Rectal smooth muscle tissue (tissue), 1 donor: ENCODE measurements at regions not wholly inside any gene's neighbourhood (a gene's known extent, or its start where the extent isn't known, plus 50 kb on each side); places are given as distances from the start of the nearest gene placed in this dataset.
"Not testable (repeated sequence)": the region's sequence is repeated elsewhere in the genome, so short reads cannot be mapped to it uniquely, and the experiment has no call there.

Source experiments
- H3K27ac ChIP-seq: one replicate; pipeline ENCODE4 v1.7.0; 2013; ENCODE audit warnings: low read depth, low read length, inconsistent platforms
- H3K27me3 ChIP-seq: one replicate; pipeline ENCODE4 v1.7.0; 2013; ENCODE audit warnings: low read length; ENCODE audit not compliant: control insufficient read depth, insufficient read depth
- H3K36me3 ChIP-seq: one replicate; pipeline ENCODE4 v1.7.0; 2013; ENCODE audit warnings: low read length; ENCODE audit not compliant: control insufficient read depth, insufficient read depth
- H3K4me1 ChIP-seq: one replicate; pipeline ENCODE4 v1.7.0; 2013; ENCODE audit warnings: low read length; ENCODE audit not compliant: control insufficient read depth, insufficient read depth
- H3K4me3 ChIP-seq: one replicate; pipeline ENCODE4 v1.7.0; 2013; ENCODE audit warnings: low read length
- H3K9ac ChIP-seq: one replicate; pipeline ENCODE4 v1.7.0; 2013; ENCODE audit warnings: low read length

DNA sequence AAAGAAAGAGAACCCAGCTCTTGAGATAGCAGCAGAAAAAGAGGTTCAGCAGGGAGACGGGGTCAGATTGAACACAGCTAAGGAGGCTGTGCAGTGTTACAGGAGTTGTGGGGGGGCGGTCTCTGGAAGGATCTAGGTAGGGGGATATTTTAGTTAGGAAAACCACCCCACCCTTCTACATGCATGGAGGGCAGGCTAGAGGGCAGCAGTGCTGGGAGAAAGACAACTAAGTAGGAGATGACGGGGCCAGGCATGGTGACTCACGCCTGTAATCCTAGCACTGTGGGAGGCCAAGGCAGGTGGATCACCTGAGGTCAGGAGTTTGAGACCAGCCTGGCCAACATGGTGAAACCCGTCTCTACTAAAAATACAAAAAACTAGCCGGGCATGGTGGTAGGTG is 80.7 kb upstream of the KCNMA1 start:
- H3K27me3 ChIP-seq, H3K27ac ChIP-seq, H3K4me3 ChIP-seq, H3K36me3 ChIP-seq, H3K9ac ChIP-seq, H3K4me1 ChIP-seq: not testable (repeated sequence)

- Histone ChIP-seq H3K4me3 (no peak overlapping the region), H3K9ac (no peak overlapping the region), H3K4me1 (no peaks in the 10 kb centered on the region), H3K27me3 (no peaks in the 10 kb centered on the region), H3K36me3 (no peaks in the 10 kb centered on the region), H3K27ac (no peak overlapping the region)
These were observed 79.7 kb upstream of the KCNMA1 start for GRCh38 chr10:77717336-77717735.

DNA sequence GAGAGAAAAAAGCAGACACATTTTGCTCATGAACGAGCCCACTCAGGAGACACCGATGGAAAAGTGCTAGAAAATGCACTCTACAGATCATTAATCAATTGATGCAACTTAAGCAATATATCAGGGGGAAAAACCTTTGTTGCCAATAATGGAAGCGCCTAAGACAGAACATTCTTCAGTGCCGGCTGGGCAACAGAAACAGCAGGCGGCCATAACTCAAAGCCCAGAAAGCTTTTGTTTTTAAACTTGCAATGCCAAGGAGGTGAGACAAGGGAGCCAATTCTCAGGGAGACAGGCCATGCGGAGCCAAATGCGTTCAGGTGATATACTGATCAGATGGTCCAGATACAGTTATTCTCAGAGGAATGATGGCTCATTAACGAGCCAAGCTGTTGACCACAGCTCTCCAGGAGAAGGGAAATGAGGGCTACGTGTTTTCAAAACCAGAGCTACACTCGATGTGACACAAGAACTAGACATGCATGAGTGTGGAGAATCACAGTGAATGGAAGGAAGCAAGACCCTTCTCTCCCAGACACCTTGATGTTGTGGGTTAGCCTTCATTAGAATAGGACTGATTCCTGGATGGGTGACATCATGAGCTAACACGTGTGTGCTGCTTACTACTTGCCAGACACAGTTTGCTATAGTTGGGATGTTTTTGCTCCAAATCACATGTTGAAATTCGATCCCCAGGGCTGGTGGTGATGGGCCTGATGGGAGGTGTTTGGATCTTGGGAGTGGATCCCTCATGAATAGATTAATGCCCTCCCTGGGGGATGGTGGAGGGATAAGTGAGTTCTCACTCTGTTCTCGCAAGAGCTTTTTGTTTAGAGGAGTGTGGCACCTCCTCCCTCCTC is 79.1 kb upstream of the KCNMA1 start:
- Histone ChIP-seq H3K4me3 (no peak overlapping the region), H3K9ac (no peak overlapping the region), H3K27ac (no peak overlapping the region), H3K36me3 (no peaks in the 10 kb centered on the region), H3K4me1 (no peaks in the 10 kb centered on the region), H3K27me3 (no peaks in the 10 kb centered on the region)

- H3K27me3 ChIP-seq = peaks cover 3% of the 10 kb centered on the region
- no peak overlapping the region for H3K27ac ChIP-seq
- H3K9ac ChIP-seq = no peak overlapping the region
- H3K4me3 ChIP-seq = no peak overlapping the region
- H3K4me1 ChIP-seq = no peaks in the 10 kb centered on the region
- H3K36me3 ChIP-seq = no peaks in the 10 kb centered on the region
These were observed 77.9 kb upstream of the KCNMA1 start for GRCh38 chr10:77715536-77715935.

DNA sequence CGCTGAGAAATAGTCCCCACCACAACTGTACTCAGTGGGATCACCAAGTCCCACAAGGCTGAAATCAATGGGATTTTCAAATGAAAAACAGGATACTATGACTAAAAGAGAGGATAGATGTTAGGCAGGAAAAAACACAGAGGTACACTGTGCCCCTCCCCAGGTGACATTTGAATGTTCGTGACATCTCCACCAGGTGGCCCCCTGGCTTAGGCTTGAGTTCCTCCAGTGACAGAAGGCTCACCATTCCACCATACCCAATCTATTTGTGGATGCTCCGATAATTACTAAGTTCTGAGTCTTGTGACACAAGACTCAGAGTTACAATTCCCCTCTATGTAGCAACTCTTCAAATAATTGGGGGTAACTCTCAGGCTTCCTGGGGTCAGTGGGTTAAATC is 77.5 kb upstream of the KCNMA1 start:
- Histone ChIP-seq H3K9ac (no peak overlapping the region), H3K27me3 (peaks cover 3% of the 10 kb centered on the region), H3K27ac (no peak overlapping the region), H3K4me3 (no peak overlapping the region), H3K4me1 (no peaks in the 10 kb centered on the region), H3K36me3 (no peaks in the 10 kb centered on the region)

DNA sequence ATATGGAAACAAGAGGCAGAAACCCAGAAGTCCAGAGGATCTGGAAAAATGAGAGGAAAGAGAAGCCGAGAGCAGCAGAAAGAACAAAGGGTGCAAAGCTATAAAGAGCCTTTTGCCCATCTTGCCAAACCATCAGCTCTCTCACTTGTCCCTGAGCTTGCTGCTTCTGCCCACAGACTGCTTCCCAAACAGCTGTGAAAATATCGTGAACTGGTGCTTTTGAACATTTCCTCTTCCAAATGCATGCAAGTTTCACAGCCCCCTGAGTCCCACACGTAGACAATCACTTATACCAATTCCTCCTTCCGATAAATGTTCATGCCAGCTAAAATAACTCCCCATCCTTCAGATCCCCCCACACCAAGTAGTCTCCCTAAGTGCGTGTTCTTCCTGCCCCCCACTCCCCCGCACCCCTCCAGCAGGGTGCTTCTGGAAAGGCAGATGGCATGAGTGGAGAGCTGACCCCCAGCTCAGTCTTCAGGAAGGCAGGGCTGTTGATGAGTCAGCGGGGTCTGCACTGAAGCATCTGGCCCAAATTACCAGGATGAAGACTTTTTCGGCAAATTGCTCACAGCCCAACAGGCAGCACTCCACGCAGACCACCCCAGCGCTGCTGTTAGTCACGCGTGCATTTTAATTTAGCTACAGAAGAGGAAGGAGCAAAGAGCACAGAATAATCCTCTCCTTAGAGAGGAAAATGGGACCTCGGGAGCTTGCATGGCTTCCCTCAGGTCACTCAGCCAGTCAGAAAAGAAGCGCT is 76.1 kb upstream of the KCNMA1 start:
- H3K4me1 ChIP-seq = no peaks in the 10 kb centered on the region
- H3K27me3 ChIP-seq = peaks cover 3% of the 10 kb centered on the region
- H3K27ac ChIP-seq = no peak overlapping the region
- no peak overlapping the region for H3K9ac ChIP-seq
- no peak overlapping the region for H3K4me3 ChIP-seq
- no peaks in the 10 kb centered on the region for H3K36me3 ChIP-seq

GRCh38 chr10:77712207-77712606 is 74.6 kb upstream of the KCNMA1 start:
- H3K4me3 ChIP-seq = no peak overlapping the region
- peaks cover 3% of the 10 kb centered on the region for H3K27me3 ChIP-seq
- no peak overlapping the region for H3K27ac ChIP-seq
- H3K36me3 ChIP-seq = no peaks in the 10 kb centered on the region
- H3K9ac ChIP-seq = no peak overlapping the region
- H3K4me1 ChIP-seq = no peaks in the 10 kb centered on the region

GRCh38 chr10:77711683-77712049 is 74.1 kb upstream of the KCNMA1 start:
- Histone ChIP-seq H3K27ac (no peak overlapping the region), H3K4me1 (no peaks in the 10 kb centered on the region), H3K36me3 (no peaks in the 10 kb centered on the region), H3K9ac (no peak overlapping the region), H3K27me3 (peaks cover 3% of the 10 kb centered on the region), H3K4me3 (no peak overlapping the region)

- H3K27me3 ChIP-seq = peaks cover 3% of the 10 kb centered on the region
- H3K4me3 ChIP-seq = peak overlapping the region; percentile 47
- no peak overlapping the region for H3K27ac ChIP-seq
- H3K9ac ChIP-seq = no peak overlapping the region
- no peaks in the 10 kb centered on the region for H3K36me3 ChIP-seq
- no peaks in the 10 kb centered on the region for H3K4me1 ChIP-seq
These were observed 73.4 kb upstream of the KCNMA1 start for GRCh38 chr10:77710759-77711682.

GRCh38 chr10:77710081-77710551 is 72.5 kb upstream of the KCNMA1 start:
- no peak overlapping the region for H3K4me3 ChIP-seq
- no peaks in the 10 kb centered on the region for H3K36me3 ChIP-seq
- no peaks in the 10 kb centered on the region for H3K4me1 ChIP-seq
- peaks cover 3% of the 10 kb centered on the region for H3K27me3 ChIP-seq
- no peak overlapping the region for H3K27ac ChIP-seq
- H3K9ac ChIP-seq = no peak overlapping the region

GRCh38 chr10:77707570-77707969 is 70.0 kb upstream of the KCNMA1 start:
- Histone ChIP-seq H3K9ac (no peak overlapping the region), H3K4me1 (no peaks in the 10 kb centered on the region), H3K27ac (no peak overlapping the region), H3K36me3 (no peaks in the 10 kb centered on the region), H3K27me3 (peaks cover 3% of the 10 kb centered on the region), H3K4me3 (no peak overlapping the region)

GRCh38 chr10:77702166-77702565 is 64.6 kb upstream of the KCNMA1 start:
- Histone ChIP-seq H3K36me3 (no peaks in the 10 kb centered on the region), H3K27me3 (no peaks in the 10 kb centered on the region), H3K4me1 (no peaks in the 10 kb centered on the region), H3K4me3 (no peak overlapping the region), H3K9ac (no peak overlapping the region), H3K27ac (no peak overlapping the region)
